ENCODE measurements at regions not wholly inside any gene's neighbourhood (a gene's known extent, or its start where the extent isn't known, plus 50 kb on each side); places are given as distances from the start of the nearest gene placed in this dataset.
A peak's percentile ranks its signal among the peaks of the same experiment; 100 is the strongest.

DNA sequence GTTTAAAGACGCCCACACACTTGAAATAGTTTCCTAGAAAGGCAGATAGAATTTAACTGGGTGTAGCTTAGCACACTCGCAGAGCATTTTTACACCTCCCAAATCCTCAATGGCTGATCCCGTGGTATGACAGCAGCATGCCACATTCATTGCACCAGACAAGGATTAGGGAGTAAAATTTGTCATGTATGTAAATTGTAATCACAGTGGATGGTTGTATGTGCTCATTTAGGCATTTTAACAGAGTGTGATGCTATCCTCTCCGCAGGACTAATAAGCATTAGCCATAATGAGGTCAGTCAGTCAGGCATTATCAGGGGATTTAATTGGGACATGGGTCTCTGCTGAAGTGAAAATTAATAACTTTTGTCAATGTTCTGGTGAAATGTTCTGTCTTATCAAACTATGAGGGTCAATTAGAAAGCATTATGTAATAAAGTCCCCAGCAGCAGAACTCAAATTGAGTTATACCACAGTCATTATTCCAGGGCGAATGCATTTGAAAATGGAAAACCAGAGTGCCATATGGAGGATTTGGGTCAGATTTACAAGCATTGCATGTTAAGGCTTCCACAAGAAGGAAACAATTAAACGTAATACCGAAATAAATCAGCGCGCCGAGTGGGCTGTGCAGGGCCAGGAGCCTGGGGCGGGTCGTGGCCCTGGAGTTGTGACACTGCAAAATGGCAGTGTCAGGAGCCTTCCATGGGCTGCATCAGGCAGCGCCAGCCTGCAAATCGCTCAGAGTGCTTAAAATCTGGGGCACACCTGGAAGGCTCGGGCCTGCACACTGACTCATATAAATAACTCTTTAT, 602.2 kb downstream of the BNC2 start:
- ATAC-seq (peak; percentile 62 to 70 (median 66)), DNase-seq (no peak)
- TF ChIP-seq POLR2A (IDR thresholded peaks at IDR 0.05): peak; percentile 23
- TF ChIP-seq, protein P1, sequence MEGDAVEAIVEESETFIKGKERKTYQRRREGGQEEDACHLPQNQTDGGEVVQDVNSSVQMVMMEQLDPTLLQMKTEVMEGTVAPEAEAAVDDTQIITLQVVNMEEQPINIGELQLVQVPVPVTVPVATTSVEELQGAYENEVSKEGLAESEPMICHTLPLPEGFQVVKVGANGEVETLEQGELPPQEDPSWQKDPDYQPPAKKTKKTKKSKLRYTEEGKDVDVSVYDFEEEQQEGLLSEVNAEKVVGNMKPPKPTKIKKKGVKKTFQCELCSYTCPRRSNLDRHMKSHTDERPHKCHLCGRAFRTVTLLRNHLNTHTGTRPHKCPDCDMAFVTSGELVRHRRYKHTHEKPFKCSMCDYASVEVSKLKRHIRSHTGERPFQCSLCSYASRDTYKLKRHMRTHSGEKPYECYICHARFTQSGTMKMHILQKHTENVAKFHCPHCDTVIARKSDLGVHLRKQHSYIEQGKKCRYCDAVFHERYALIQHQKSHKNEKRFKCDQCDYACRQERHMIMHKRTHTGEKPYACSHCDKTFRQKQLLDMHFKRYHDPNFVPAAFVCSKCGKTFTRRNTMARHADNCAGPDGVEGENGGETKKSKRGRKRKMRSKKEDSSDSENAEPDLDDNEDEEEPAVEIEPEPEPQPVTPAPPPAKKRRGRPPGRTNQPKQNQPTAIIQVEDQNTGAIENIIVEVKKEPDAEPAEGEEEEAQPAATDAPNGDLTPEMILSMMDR (IDR thresholded peaks at IDR 0.05): no peak
- H3K9me3 ChIP-seq: no peaks in the 10 kb centered on the region
- intact Hi-C loops (cut with DNase I): no loop called here
- H3K4me3 ChIP-seq: peak overlapping the region in 2 of 3 donors; percentile 41 to 55
- H3K4me1 ChIP-seq: peaks cover 0 to 7% (median 0%) of the 10 kb centered on the region in 4 donors
- no peaks in the 10 kb centered on the region for H3K36me3 ChIP-seq
- no peaks in the 10 kb centered on the region for H3K27me3 ChIP-seq
- H3K27ac ChIP-seq: peak overlapping the region; percentile 87 to 93 (median 93)
- 78% methylated on average over 13 of the region's 15 CpGs for WGBS (ENCODE audit: insufficient coverage, low coverage, low lambda C conversion rate, missing lambda C conversion rate)

DNA sequence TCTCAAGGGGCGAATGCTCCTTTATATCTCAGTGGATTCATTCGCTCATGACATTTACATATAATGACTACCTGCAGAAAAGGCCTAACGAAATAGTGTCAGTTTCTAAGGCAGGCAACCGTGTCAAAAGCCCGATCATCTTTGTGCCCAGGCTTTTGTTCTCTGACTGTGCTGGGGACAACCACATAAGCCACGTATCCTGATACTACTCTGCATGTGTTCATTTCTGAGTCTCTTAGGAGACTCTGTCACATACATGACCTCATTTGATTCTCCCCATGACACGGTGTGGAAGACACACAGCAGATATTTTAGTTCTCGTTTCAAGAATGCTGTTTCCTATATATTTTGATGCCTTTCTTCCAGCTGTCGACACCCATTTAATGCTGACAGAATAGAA, 598.5 kb downstream of the BNC2 start:
- no peak for ATAC-seq
- no peaks in the 10 kb centered on the region for H3K36me3 ChIP-seq
- DNase-seq: no peak
- WGBS (ENCODE audit: insufficient coverage, low coverage, low lambda C conversion rate, missing lambda C conversion rate): 76% methylated on average over 9 of the region's 9 CpGs
- no peaks in the 10 kb centered on the region for H3K27me3 ChIP-seq
- TF ChIP-seq, protein P1 (IDR thresholded peaks at IDR 0.05): no peak
- TF ChIP-seq POLR2A (IDR thresholded peaks at IDR 0.05): no peak
- no peaks in the 10 kb centered on the region for H3K9me3 ChIP-seq
- intact Hi-C loops (cut with DNase I): no loop called here
- no peak overlapping the region for H3K4me3 ChIP-seq
- H3K4me1 ChIP-seq: peaks cover 0 to 16% (median 7%) of the 10 kb centered on the region in 4 donors
- H3K27ac ChIP-seq: no peak overlapping the region

DNA sequence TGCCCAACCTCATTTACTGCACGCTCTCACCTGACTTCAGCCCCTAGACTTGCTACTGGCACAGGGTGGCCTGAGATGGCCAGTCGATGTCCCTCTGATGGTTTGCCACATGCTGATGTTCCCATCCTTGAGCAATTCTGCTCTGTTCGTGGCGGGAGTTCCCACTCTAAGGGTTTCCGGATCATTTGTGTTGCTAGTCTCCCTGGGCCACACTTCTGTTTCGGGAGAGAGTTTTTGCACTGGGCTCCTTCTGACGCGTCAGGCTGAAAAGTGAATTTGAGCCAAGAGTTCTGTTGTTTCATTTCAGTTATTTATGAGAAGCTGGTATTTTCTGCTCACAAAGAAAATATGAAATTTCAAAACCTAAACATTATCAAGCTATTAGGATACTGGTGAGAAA, 597.7 kb downstream of the BNC2 start:
- DNase-seq (no peak), ATAC-seq (no peak)
- no peak overlapping the region for H3K27ac ChIP-seq
- H3K9me3 ChIP-seq: no peaks in the 10 kb centered on the region
- intact Hi-C loops (cut with DNase I): no loop called here
- TF ChIP-seq POLR2A (IDR thresholded peaks at IDR 0.05): no peak
- TF ChIP-seq, protein P1 (IDR thresholded peaks at IDR 0.05): no peak
- WGBS (ENCODE audit: insufficient coverage, low coverage, low lambda C conversion rate, missing lambda C conversion rate): 93% methylated on average over 8 of the region's 8 CpGs
- H3K27me3 ChIP-seq: no peaks in the 10 kb centered on the region
- no peaks in the 10 kb centered on the region for H3K36me3 ChIP-seq
- peaks cover 0 to 16% (median 7%) of the 10 kb centered on the region in 4 donors for H3K4me1 ChIP-seq
- H3K4me3 ChIP-seq: no peak overlapping the region

DNA sequence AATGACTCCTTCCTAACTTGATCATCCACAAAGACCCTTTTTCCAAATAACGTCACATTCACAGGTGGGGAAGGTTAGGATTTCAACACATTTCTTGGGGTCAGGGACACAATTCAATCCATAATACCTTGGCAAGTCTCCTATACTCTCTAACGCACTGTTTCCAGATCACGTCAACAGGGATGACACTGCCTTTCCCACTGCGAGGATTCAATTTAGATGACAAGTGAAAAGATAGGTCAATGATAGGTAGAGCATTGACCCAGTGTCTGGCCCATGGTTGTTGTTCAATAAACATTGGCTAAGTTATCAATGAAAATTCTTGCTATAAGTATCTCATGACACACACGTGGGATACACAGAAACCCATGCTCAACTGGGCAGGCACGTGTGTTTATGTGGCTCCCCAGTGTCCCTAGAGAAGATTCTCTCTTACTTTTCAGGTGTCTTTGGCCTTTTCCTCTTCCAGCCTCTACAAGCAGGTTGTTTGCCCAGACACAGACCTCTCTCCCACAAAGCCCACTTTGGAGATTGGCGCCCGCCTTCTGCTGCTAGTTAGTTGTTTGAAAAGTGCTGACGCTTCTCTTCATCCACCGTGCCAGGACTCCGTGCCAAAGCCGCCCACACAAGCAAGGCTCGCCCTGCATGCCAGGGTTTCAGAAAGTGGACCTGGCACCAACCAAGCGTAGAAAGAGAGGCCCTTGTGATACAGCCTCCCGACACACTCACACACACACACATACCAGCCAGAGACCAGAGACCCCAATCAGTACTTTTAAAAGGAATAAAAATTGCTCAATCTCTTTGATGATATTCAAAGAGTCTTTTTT, 594.5 kb downstream of the BNC2 start:
- ATAC-seq: peak; percentile 81 to 92 (median 86)

More for the DNA sequence above, 594.5 kb downstream of the BNC2 start:
- no peaks in the 10 kb centered on the region for H3K9me3 ChIP-seq
- peaks cover 0 to 15% (median 5%) of the 10 kb centered on the region in 4 donors for H3K4me1 ChIP-seq
- no peaks in the 10 kb centered on the region for H3K27me3 ChIP-seq
- H3K27ac ChIP-seq: peak overlapping the region; percentile 62 to 74 (median 67)
- H3K4me3 ChIP-seq: no peak overlapping the region
- intact Hi-C loops (cut with DNase I): no loop called here
- WGBS (ENCODE audit: insufficient coverage, low coverage, low lambda C conversion rate, missing lambda C conversion rate): 39% methylated on average over 15 of the region's 15 CpGs
- DNase-seq: peak; percentile 83 to 88 (median 88)
- H3K36me3 ChIP-seq: no peaks in the 10 kb centered on the region
- TF ChIP-seq POLR2A (IDR thresholded peaks at IDR 0.05): peak; percentile 39
- TF ChIP-seq, protein P1 (IDR thresholded peaks at IDR 0.05): no peak

Data from right lobe of liver (tissue), 6 donors.